Uterus (tissue), 2 donors: ENCODE measurements at regions not wholly inside any gene's neighbourhood (a gene's known extent, or its start where the extent isn't known, plus 50 kb on each side); places are given as distances from the start of the nearest gene placed in this dataset.

Experiments
- CTCF ChIP-seq, 4 experiments: fragments of 200-600 bp in 2 of 4; fragments of 450-650 bp in 2 of 4; sonication (generic) in 2 of 4; IDR thresholded peaks; one replicate each; pipeline ENCODE4 v1.5.1; 2016 to 2019; ENCODE audit warnings: antibody characterized with exemption in 4 of 4, mild to moderate bottlenecking in 2 of 4, moderate library complexity in 1 of 4
- POLR2A ChIP-seq, 2 donors: fragments of 450-650 bp; IDR thresholded peaks; one replicate each; pipeline ENCODE4 v1.6.1; 2016; ENCODE audit warnings: antibody characterized with exemption in 2 of 2, mild to moderate bottlenecking in 1 of 2, moderate library complexity in 1 of 2

DNA sequence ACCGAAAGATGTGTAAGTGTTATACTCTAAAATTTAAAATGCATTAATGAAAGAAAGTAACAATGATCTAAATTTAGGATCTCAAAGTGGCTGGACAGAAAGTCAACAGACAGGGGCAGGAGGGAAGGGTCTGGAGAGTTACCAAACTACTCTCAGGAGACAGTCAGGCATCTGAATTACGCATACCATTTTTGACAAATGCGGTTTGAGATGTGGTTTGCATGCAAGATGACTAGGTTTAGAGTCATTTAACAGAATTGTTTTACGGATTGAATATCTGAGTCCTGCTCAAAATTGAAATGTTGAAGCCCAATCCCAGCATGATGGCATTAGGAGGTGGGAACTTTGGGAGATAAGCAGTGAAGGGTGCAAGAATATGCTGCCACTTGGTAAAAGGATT is 314.1 kb downstream of the WDR11 start:
- TF ChIP-seq CTCF (IDR thresholded peaks at IDR 0.05) (no peak), POLR2A (IDR thresholded peaks at IDR 0.05) (no peak)
